IPS DF 6.9 (cell line): ENCODE measurements at regions not wholly inside any gene's neighbourhood (a gene's known extent, or its start where the extent isn't known, plus 50 kb on each side); places are given as distances from the start of the nearest gene placed in this dataset.

Source experiments
- DNase-seq: peaks from one replicate; pipeline ENCODE4 v3.0.0-alpha.2; 2013; ENCODE audit warnings: low read depth, low spot score
- H3K27ac ChIP-seq: one replicate; pipeline ENCODE4 v1.5.1; 2013; ENCODE audit warnings: low read length, control low read depth
- H3K27me3 ChIP-seq: 2 replicates; pipeline ENCODE4 v1.6.1; 2013; ENCODE audit warnings: mild to moderate bottlenecking, low read length; ENCODE audit not compliant: control insufficient read depth, insufficient read depth
- H3K36me3 ChIP-seq: 2 replicates; pipeline ENCODE4 v1.6.1; 2013; ENCODE audit warnings: low read length; ENCODE audit not compliant: control insufficient read depth, insufficient read depth
- H3K4me1 ChIP-seq: 2 replicates; pipeline ENCODE4 v1.6.1; 2013; ENCODE audit warnings: low read length; ENCODE audit not compliant: control insufficient read depth, insufficient read depth
- H3K4me3 ChIP-seq: 2 replicates; pipeline ENCODE4 v1.5.1; 2013; ENCODE audit warnings: mild to moderate bottlenecking, low read length
- H3K9me3 ChIP-seq: 2 replicates; pipeline ENCODE4 v1.6.1; 2013; ENCODE audit warnings: low read length, inconsistent platforms; ENCODE audit not compliant: control insufficient read depth, insufficient read depth
- WGBS: extraction: QIAGEN DNeasy Blood & Tissue Kit; methylation state at CpG from one replicate; pipeline ENCODE4 v1.1.7; 2013; ENCODE audit warnings: mixed read lengths, missing lambda C conversion rate; ENCODE audit not compliant: insufficient read length, insufficient coverage; 5-methylcytosine and 5-hydroxymethylcytosine counted together

DNA sequence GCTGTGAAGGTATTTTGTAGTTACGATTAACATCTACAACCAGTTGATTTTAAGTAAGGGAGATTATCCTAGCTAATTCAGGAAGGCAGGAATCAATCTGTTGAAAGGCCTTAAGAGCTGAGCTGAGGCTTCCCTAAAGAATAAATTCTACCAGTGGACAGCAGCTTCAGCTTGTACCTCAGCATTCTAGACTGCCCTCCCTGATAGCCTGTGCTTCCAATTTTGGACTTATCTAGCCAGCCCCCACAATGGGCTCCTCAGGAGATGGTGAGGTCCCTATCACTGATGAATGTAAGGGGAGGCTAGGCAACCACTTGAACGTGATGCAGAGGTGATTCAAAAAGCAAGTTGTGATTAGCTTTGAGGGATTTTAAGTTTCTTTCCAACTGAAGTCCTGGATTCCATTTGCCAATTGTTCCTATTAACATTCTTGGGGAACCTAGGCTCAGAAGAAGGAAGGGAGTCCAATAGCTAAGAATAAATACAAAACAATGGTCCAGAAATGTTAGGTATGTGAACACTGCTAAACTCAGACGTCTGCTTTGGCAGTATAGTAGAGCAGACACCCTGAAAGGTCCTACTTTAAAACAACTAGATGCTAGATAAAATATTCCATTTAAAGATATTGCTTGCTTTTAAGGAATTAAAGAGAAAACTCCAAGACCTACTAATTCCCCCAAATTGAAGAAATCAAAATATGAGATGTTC is 404.3 kb upstream of the TENM4 start:
- no peak overlapping the region for H3K27ac ChIP-seq
- no peaks in the 10 kb centered on the region for H3K27me3 ChIP-seq
- no peak overlapping the region for H3K4me3 ChIP-seq
- no peaks in the 10 kb centered on the region for H3K9me3 ChIP-seq
- no peak for DNase-seq
- no peaks in the 10 kb centered on the region for H3K4me1 ChIP-seq
- WGBS = no CpG with 5 or more reads among the region's 3 CpGs
- no peaks in the 10 kb centered on the region for H3K36me3 ChIP-seq

DNA sequence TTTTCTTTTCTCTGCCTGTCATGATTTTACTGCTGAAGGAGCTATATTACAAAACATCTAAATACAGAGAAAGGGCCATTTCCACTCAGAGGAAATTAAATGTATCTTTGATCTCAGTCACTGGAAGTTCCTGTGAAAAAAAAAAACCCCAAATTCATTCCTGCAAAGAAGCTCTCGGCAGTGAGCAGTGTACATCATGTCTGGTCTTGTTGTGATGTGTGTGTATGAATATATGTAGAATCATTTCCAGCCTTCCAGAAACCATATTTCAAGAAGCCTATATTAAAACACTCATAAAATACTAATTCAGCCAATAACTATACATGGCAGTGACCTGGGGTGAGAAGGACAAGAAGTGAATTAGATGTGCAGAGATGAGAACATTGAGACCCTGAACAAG is 393.2 kb upstream of the TENM4 start:
- WGBS = no CpG with 5 or more reads among the region's 1 CpG
- DNase-seq = no peak
- Histone ChIP-seq H3K4me3 (no peak overlapping the region), H3K9me3 (no peaks in the 10 kb centered on the region), H3K4me1 (no peaks in the 10 kb centered on the region), H3K27me3 (no peaks in the 10 kb centered on the region), H3K36me3 (no peaks in the 10 kb centered on the region), H3K27ac (no peak overlapping the region)

- WGBS = no CpG with 5 or more reads among the region's 3 CpGs
- Histone ChIP-seq H3K4me1 (no peaks in the 10 kb centered on the region), H3K36me3 (no peaks in the 10 kb centered on the region)
Measured at GRCh38 chr11:79830446-79830845, 389.6 kb upstream of the TENM4 start.

GRCh38 chr11:79829891-79830290 is 389.1 kb upstream of the TENM4 start:
- H3K9me3 ChIP-seq = no peaks in the 10 kb centered on the region
- no CpG with 5 or more reads among the region's 3 CpGs for WGBS
- no peaks in the 10 kb centered on the region for H3K36me3 ChIP-seq
- H3K27ac ChIP-seq = no peak overlapping the region
- no peaks in the 10 kb centered on the region for H3K27me3 ChIP-seq
- H3K4me3 ChIP-seq = no peak overlapping the region
- H3K4me1 ChIP-seq = no peaks in the 10 kb centered on the region
- DNase-seq = no peak

More at GRCh38 chr11:79830446-79830845, 389.6 kb upstream of the TENM4 start:
- Histone ChIP-seq H3K27me3 (no peaks in the 10 kb centered on the region), H3K4me3 (no peak overlapping the region), H3K9me3 (no peaks in the 10 kb centered on the region), H3K27ac (no peak overlapping the region)
- no peak for DNase-seq

- H3K4me3 ChIP-seq = no peak overlapping the region
- H3K9me3 ChIP-seq = no peaks in the 10 kb centered on the region
- no peak for DNase-seq
- no peaks in the 10 kb centered on the region for H3K36me3 ChIP-seq
- H3K27me3 ChIP-seq = no peaks in the 10 kb centered on the region
- H3K27ac ChIP-seq = no peak overlapping the region
- no CpG with 5 or more reads among the region's 3 CpGs for WGBS
- H3K4me1 ChIP-seq = no peaks in the 10 kb centered on the region
Measured at GRCh38 chr11:79822766-79823165, 381.9 kb upstream of the TENM4 start.

DNA sequence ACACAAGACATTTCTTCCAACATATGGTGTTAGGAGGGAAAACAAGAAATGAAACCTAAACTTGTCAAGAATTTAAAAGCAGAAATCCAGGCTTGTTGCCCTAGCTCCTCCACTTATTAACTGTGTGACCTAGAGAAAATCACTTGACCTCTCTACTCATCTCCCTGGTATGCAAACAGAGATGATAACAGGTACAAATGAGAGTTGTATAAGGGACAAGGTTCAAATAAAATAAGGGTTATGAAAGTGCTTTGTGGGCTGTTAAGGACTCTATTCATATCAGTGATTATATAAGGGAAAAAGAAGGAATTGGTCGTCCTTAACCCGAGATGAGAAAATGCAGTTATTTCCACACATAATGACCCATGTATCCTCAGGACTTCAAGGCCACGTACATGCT is 372.7 kb upstream of the TENM4 start:
- Histone ChIP-seq H3K36me3 (no peaks in the 10 kb centered on the region), H3K27ac (no peak overlapping the region), H3K9me3 (no peaks in the 10 kb centered on the region), H3K4me1 (no peaks in the 10 kb centered on the region), H3K27me3 (no peaks in the 10 kb centered on the region), H3K4me3 (no peak overlapping the region)
- WGBS = no CpG with 5 or more reads among the region's 3 CpGs
- DNase-seq = no peak

- no peaks in the 10 kb centered on the region for H3K4me1 ChIP-seq
- no CpG with 5 or more reads among the region's 2 CpGs for WGBS
- DNase-seq = no peak
Measured at GRCh38 chr11:79809487-79809886, 368.7 kb upstream of the TENM4 start.

GRCh38 chr11:79807506-79807905 is 366.7 kb upstream of the TENM4 start:
- no peaks in the 10 kb centered on the region for H3K36me3 ChIP-seq
- no peaks in the 10 kb centered on the region for H3K4me1 ChIP-seq
- DNase-seq = no peak
- no CpG with 5 or more reads among the region's 2 CpGs for WGBS
- no peak overlapping the region for H3K4me3 ChIP-seq
- no peak overlapping the region for H3K27ac ChIP-seq
- H3K9me3 ChIP-seq = no peaks in the 10 kb centered on the region
- H3K27me3 ChIP-seq = no peaks in the 10 kb centered on the region

More at GRCh38 chr11:79809487-79809886, 368.7 kb upstream of the TENM4 start:
- no peak overlapping the region for H3K27ac ChIP-seq
- no peaks in the 10 kb centered on the region for H3K36me3 ChIP-seq
- no peaks in the 10 kb centered on the region for H3K9me3 ChIP-seq
- no peaks in the 10 kb centered on the region for H3K27me3 ChIP-seq
- H3K4me3 ChIP-seq = no peak overlapping the region

DNA sequence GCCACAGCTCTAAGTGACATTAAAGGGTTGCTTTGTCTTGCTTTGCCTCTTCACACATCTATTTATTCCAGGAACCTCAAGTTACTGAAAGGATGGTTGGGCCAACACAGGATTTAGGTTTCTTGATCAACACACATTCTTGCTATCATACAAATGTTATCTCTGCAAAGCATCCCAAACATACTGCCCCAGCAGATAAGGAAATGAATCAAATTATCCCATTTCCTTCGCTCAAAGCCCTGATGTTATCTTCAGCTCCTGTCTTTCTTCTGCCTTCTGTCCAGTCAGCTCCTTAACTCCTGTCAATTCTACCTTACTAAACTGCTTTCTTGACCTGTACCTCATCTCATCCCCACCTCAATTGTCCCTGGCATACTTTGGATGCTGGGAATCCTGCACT is 355.9 kb upstream of the TENM4 start:
- no peaks in the 10 kb centered on the region for H3K36me3 ChIP-seq
- WGBS = no CpG with 5 or more reads among the region's 1 CpG
- no peaks in the 10 kb centered on the region for H3K4me1 ChIP-seq
- H3K27ac ChIP-seq = no peak overlapping the region
- H3K4me3 ChIP-seq = no peak overlapping the region
- no peaks in the 10 kb centered on the region for H3K9me3 ChIP-seq
- no peaks in the 10 kb centered on the region; the same call in 1 of the 2 replicates for H3K27me3 ChIP-seq
- no peak for DNase-seq

DNA sequence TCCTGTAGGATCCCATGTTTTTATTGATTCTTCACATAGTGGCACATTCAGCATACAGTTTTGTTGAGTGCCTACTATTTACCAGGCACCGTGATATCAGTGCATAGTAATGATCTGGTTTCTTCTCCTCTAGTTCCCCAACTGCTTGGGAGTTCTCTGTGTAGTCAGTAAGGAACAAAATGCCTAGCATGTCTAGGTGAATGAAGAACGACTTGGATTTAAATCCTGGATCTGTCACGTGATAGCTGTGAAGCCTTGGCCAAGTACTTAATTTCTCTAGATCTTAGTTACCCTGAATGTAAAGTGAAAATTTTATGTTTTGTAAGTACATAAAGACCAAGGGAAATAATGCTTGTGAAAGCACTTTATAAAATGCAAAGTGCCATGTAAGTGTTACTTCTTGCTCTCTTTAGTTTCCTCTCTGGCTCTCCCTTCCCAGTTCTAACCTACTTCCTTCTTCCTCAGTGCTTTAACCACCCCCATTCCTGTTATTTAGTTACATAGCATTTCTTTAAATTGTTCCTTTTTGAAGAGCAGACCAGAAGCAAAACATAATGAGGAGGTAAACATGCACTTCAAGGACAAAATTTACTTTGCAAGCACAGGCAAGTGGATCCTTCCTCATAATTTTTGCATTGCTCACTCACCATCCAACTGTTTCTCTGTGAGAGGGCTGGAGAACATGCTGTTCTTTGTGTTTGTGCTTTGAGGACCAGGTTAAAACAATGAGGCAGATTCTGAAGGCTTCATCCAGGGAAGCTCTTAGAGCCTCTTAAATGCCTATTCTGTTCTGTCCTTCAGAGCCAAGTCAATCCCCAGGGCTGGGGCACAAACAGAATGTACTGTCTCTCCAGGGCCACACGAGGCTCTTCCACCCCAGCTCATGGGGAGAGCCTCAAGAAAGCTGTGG is 353.9 kb upstream of the TENM4 start:
- Histone ChIP-seq H3K27ac (no peak overlapping the region), H3K27me3 (no peaks in the 10 kb centered on the region; the same call in 1 of the 2 replicates), H3K4me3 (no peak overlapping the region), H3K9me3 (no peaks in the 10 kb centered on the region), H3K4me1 (no peaks in the 10 kb centered on the region), H3K36me3 (no peaks in the 10 kb centered on the region)
- no peak for DNase-seq
- no CpG with 5 or more reads among the region's 4 CpGs for WGBS
